Neural cell (in vitro differentiated cells): ENCODE measurements at regions not wholly inside any gene's neighbourhood (a gene's known extent, or its start where the extent isn't known, plus 50 kb on each side); places are given as distances from the start of the nearest gene placed in this dataset.

Source experiments
- EP300 ChIP-seq: fragments of 450-650 bp; conservative IDR thresholded peaks from 2 replicates; pipeline ENCODE4 v1.6.1; 2014; ENCODE audit warnings: antibody characterized with exemption, mild to moderate bottlenecking, moderate library complexity; ENCODE audit not compliant: poor library complexity, severe bottlenecking
- EZH2 ChIP-seq: fragments of 200-600, 300-800 bp; shearing (Covaris generic), sonication (generic); IDR thresholded peaks from 2 replicates; pipeline ENCODE4 v1.6.1; 2014; ENCODE audit warnings: antibody characterized with exemption, low read length, borderline replicate concordance, mild to moderate bottlenecking; ENCODE audit not compliant: insufficient read depth, poor library complexity, severe bottlenecking
- MXI1 ChIP-seq: fragments of 450-650 bp; conservative IDR thresholded peaks from 2 replicates; pipeline ENCODE4 v1.6.1; 2014; ENCODE audit warnings: antibody characterized with exemption, mild to moderate bottlenecking; ENCODE audit not compliant: poor library complexity, severe bottlenecking
- POLR2AphosphoS5 ChIP-seq: IDR thresholded peaks from 2 replicates; pipeline ENCODE4 v1.6.1; 2012
- RAD21 ChIP-seq: fragments of 450-650 bp; conservative IDR thresholded peaks from 2 replicates; pipeline ENCODE4 v1.6.1; 2014; ENCODE audit warnings: antibody characterized with exemption, mild to moderate bottlenecking, moderate library complexity
- REST ChIP-seq: IDR thresholded peaks from 2 replicates; pipeline ENCODE4 v1.6.1; 2012; ENCODE audit warnings: borderline replicate concordance
- TF ChIP-seq, protein P1 (sequence below): fragments of 450-650 bp; IDR thresholded peaks from 2 replicates; pipeline ENCODE4 v1.5.1; 2014; ENCODE audit warnings: antibody characterized with exemption, mild to moderate bottlenecking, moderate library complexity; ENCODE audit not compliant: poor library complexity, severe bottlenecking

DNA sequence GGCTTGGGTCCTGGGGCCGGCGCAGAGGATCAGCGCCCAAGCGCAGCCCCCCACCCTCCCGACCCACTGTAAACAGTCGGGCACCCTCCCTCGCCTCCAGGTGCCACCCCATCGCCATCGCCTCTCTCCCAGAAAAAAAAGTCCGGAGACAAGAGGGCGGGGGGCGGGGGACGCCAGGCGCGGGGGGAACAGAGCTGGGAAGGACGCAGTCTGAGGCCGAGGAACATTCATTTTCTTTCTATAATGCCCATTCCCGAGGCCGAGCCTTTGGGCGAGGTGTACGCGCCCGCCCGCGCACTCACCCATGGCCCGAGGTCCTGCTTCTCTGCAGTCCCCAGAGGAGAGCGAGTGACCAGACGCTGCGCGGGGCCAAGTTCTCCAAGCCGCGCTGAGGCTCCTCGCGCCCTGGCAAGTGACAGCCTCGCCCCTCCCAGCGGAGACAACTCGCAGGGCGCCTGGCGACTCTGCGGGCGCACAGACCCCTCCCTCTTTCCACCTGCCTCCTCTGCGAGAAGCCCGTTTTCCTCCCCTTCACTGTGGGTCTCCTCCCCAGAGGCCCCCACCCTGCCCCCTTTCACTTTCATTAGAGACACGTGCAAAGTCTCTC, 63.5 kb upstream of the WDR17 start:
- TF ChIP-seq, protein P1, sequence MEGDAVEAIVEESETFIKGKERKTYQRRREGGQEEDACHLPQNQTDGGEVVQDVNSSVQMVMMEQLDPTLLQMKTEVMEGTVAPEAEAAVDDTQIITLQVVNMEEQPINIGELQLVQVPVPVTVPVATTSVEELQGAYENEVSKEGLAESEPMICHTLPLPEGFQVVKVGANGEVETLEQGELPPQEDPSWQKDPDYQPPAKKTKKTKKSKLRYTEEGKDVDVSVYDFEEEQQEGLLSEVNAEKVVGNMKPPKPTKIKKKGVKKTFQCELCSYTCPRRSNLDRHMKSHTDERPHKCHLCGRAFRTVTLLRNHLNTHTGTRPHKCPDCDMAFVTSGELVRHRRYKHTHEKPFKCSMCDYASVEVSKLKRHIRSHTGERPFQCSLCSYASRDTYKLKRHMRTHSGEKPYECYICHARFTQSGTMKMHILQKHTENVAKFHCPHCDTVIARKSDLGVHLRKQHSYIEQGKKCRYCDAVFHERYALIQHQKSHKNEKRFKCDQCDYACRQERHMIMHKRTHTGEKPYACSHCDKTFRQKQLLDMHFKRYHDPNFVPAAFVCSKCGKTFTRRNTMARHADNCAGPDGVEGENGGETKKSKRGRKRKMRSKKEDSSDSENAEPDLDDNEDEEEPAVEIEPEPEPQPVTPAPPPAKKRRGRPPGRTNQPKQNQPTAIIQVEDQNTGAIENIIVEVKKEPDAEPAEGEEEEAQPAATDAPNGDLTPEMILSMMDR: no peak
- no peak for TF ChIP-seq EP300
- TF ChIP-seq POLR2AphosphoS5: no peak
- no peak for TF ChIP-seq REST
- TF ChIP-seq EZH2: no peak
- TF ChIP-seq RAD21: no peak
- no peak for TF ChIP-seq MXI1
